ENCODE measurements at regions not wholly inside any gene's neighbourhood (a gene's known extent, or its start where the extent isn't known, plus 50 kb on each side); places are given as distances from the start of the nearest gene placed in this dataset.

DNA sequence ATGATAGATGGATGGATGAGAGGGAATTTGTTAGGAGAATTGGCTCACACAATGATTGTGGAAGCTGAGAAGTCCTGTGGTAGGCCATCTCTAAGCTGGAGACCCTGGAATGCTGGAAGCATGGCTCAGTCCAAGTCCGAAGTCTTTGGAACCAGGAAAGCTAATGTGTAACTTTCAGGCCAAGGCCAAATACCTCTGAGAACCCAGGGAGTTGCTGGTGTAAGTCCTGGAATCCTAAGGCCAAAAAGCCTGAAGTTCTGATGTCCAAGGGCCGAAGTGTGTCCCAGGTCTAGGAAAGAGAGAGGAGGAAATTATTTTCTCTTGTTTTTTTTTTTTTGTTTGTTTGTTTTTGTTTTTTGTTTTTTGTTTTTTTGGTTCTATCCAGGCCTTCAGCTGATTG is 492.2 kb upstream of the GCFC2 start (continued):
- TF ChIP-seq ZNF556 (CRISPR knock-in tag; IDR thresholded peaks at IDR 0.05; ENCODE audit: borderline replicate concordance) = peak; percentile 86; the same call in 1 of the 2 replicates
- 0 out of 2 replicates have a peak, but pooled peaks have one; percentile 39 for TF ChIP-seq ZNF574 (CRISPR knock-in tag; IDR thresholded peaks at IDR 0.05)
- no peak for TF ChIP-seq STAT5B (CRISPR knock-in tag; IDR thresholded peaks at IDR 0.05)
- no peak for TF ChIP-seq ZNF121 (CRISPR knock-in tag; IDR thresholded peaks at IDR 0.05)
- TF ChIP-seq PHF5A (CRISPR knock-in tag; IDR thresholded peaks at IDR 0.05; ENCODE audit: low read depth, unreplicated experiment) = no peak
- no peak for TF ChIP-seq FOXK2 (IDR thresholded peaks at IDR 0.05)
- TF ChIP-seq ZNF674 (CRISPR knock-in tag; IDR thresholded peaks at IDR 0.05; ENCODE audit: low read depth) = no peak
- TF ChIP-seq KLF11 (CRISPR knock-in tag; IDR thresholded peaks at IDR 0.05) = 0 out of 2 replicates have a peak, but pooled peaks have one; percentile 55
- peak; percentile 74 for TF ChIP-seq BCL6 (CRISPR knock-in tag; IDR thresholded peaks at IDR 0.05)
- TF ChIP-seq ISX (CRISPR knock-in tag; conservative IDR thresholded peaks at IDR 0.05) = no peak
- no peak for TF ChIP-seq ATF1 (CRISPR knock-in tag; IDR thresholded peaks at IDR 0.05)
- peak; percentile 50; the same call in 1 of the 2 replicates for TF ChIP-seq HMG20B (CRISPR knock-in tag; conservative IDR thresholded peaks at IDR 0.05)
- TF ChIP-seq ARNT2 (CRISPR knock-in tag; IDR thresholded peaks at IDR 0.05; ENCODE audit: low read depth) = 0 out of 2 replicates have a peak, but pooled peaks have one; percentile 36
- no peak for TF ChIP-seq HOXD1 (CRISPR knock-in tag; IDR thresholded peaks at IDR 0.05)
- no peak for TF ChIP-seq ZNF24 (IDR thresholded peaks at IDR 0.05)
- TF ChIP-seq ZMYM2 (CRISPR knock-in tag; IDR thresholded peaks at IDR 0.05) = no peak
- 0 out of 2 replicates have a peak, but pooled peaks have one; percentile 23 for TF ChIP-seq ZNF292 (CRISPR knock-in tag; IDR thresholded peaks at IDR 0.05; ENCODE audit: borderline replicate concordance, low read depth)
- peak; percentile 37; the same call in 1 of the 2 replicates for TF ChIP-seq TOPORS (CRISPR knock-in tag; IDR thresholded peaks at IDR 0.05)
- no peak for TF ChIP-seq GABPB1 (CRISPR knock-in tag; IDR thresholded peaks at IDR 0.05)
- no peak for TF ChIP-seq ZNF446 (CRISPR knock-in tag; IDR thresholded peaks at IDR 0.05)
